AG04449 (cell line): ENCODE measurements at regions not wholly inside any gene's neighbourhood (a gene's known extent, or its start where the extent isn't known, plus 50 kb on each side); places are given as distances from the start of the nearest gene placed in this dataset.

Experiments
- CTCF ChIA-PET: fragments of 350-600 bp; formaldehyde crosslinking; extraction: SDS; loops from one replicate; lab custom pipeline; 2021; ENCODE audit warnings: antibody characterized with exemption; lab: Yijun Ruan, JAX
- POLR2A ChIA-PET: fragments of 400-600, 350-600 bp; formaldehyde crosslinking; extraction: SDS; loops from one replicate; lab custom pipeline; 2020; ENCODE audit warnings: antibody characterized with exemption, inconsistent platforms; lab: Yijun Ruan, JAX
- DNase-seq: peaks from one replicate; pipeline ENCODE4 v3.0.0-alpha.2; 2010; ENCODE audit warnings: low read depth, low spot score
- H3K4me3 ChIP-seq: 2 replicates; pipeline ENCODE4 v1.5.1; 2011; ENCODE audit warnings: low read depth, mild to moderate bottlenecking, control low read depth, low read length
- CTCF ChIP-seq: IDR thresholded peaks from one replicate; pipeline ENCODE4 v1.5.1; 2011; ENCODE audit warnings: mild to moderate bottlenecking, moderate library complexity, low read length, control low read depth, inconsistent platforms; ENCODE audit not compliant: insufficient read depth; ENCODE audit errors: missing control alignments

- H3K4me3 ChIP-seq = no peak overlapping the region
- ChIA-PET CTCF (no interaction called here), POLR2A (no interaction called here)
- no peak for TF ChIP-seq CTCF
- DNase-seq = no peak
Measured at GRCh38 chr3:194805546-194805945, 119.9 kb downstream of the FAM43A start.

GRCh38 chr3:194806991-194807630 is 121.4 kb downstream of the FAM43A start:
- DNase-seq = no peak
- TF ChIP-seq CTCF = no peak
- no peak overlapping the region for H3K4me3 ChIP-seq
- ChIA-PET POLR2A (no interaction called here), CTCF (no interaction called here)

GRCh38 chr3:194808640-194809097 is 123.0 kb downstream of the FAM43A start:
- TF ChIP-seq CTCF = no peak
- ChIA-PET POLR2A (no interaction called here), CTCF (no interaction called here)
- no peak for DNase-seq
- H3K4me3 ChIP-seq = no peak overlapping the region

GRCh38 chr3:194809382-194809781 is 123.7 kb downstream of the FAM43A start:
- no peak overlapping the region for H3K4me3 ChIP-seq
- ChIA-PET CTCF (no interaction called here), POLR2A (no interaction called here)
- DNase-seq = no peak
- no peak for TF ChIP-seq CTCF

GRCh38 chr3:194810076-194810475 is 124.4 kb downstream of the FAM43A start:
- ChIA-PET CTCF (no interaction called here), POLR2A (no interaction called here)
- DNase-seq = no peak

GRCh38 chr3:194811118-194811517 is 125.4 kb downstream of the FAM43A start:
- CTCF ChIA-PET = no interaction called here
- POLR2A ChIA-PET = no interaction called here
- TF ChIP-seq CTCF = no peak
- no peak for DNase-seq
- H3K4me3 ChIP-seq = no peak overlapping the region

More at GRCh38 chr3:194810076-194810475, 124.4 kb downstream of the FAM43A start:
- no peak for TF ChIP-seq CTCF
- H3K4me3 ChIP-seq = no peak overlapping the region
